ENCODE measurements at regions not wholly inside any gene's neighbourhood (a gene's known extent, or its start where the extent isn't known, plus 50 kb on each side); places are given as distances from the start of the nearest gene placed in this dataset.

GRCh38 chr9:17906841-17907778 lies 328.2 kb downstream of the SH3GL2 start:
- no peak overlapping the region for H3K4me3 ChIP-seq (ENCODE audit: low read depth, low read length)
- no peak for DNase-seq (ENCODE audit: low read depth)
- no peak for TF ChIP-seq CTCF (IDR thresholded peaks at IDR 0.05; ENCODE audit: insufficient read depth, low read length)

- no peak for TF ChIP-seq CTCF (IDR thresholded peaks at IDR 0.05; ENCODE audit: insufficient read depth, low read length)
- DNase-seq (ENCODE audit: low read depth), result peak; percentile 3
Measured at GRCh38 chr9:17907779-17908508, 329.1 kb downstream of the SH3GL2 start.

GRCh38 chr9:17926246-17926645 lies 347.4 kb downstream of the SH3GL2 start:
- TF ChIP-seq CTCF (IDR thresholded peaks at IDR 0.05; ENCODE audit: insufficient read depth, low read length), result no peak
- no peak for DNase-seq (ENCODE audit: low read depth)
- no peak overlapping the region for H3K4me3 ChIP-seq (ENCODE audit: low read depth, low read length)

More at GRCh38 chr9:17907779-17908508, 329.1 kb downstream of the SH3GL2 start:
- H3K4me3 ChIP-seq (ENCODE audit: low read depth, low read length), result no peak overlapping the region

GRCh38 chr9:17927616-17928015 lies 348.8 kb downstream of the SH3GL2 start:
- no peak for DNase-seq (ENCODE audit: low read depth)
- TF ChIP-seq CTCF (IDR thresholded peaks at IDR 0.05; ENCODE audit: insufficient read depth, low read length), result no peak
- H3K4me3 ChIP-seq (ENCODE audit: low read depth, low read length), result no peak overlapping the region

DNA sequence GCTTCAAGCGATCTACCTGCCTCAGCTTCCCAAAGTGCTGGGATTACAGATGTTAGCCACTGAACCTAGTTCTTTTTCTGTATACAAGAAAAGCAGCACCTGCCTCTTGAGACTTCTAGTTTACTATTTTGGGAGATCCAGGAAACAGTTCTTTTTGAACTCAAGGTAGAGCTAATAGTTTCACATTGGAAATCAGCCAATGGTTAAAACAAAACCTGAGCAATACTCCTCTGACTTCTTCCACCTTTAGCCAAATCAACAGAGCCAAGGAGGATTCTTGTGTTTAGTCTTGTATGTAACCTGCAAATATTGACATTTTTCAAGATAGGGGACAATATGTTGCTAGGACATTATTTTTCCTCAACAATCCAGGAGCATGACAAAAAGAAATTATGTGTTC lies 349.4 kb downstream of the SH3GL2 start:
- H3K4me3 ChIP-seq (ENCODE audit: low read depth, low read length), result no peak overlapping the region
- TF ChIP-seq CTCF (IDR thresholded peaks at IDR 0.05; ENCODE audit: insufficient read depth, low read length), result no peak
- no peak for DNase-seq (ENCODE audit: low read depth)

DNA sequence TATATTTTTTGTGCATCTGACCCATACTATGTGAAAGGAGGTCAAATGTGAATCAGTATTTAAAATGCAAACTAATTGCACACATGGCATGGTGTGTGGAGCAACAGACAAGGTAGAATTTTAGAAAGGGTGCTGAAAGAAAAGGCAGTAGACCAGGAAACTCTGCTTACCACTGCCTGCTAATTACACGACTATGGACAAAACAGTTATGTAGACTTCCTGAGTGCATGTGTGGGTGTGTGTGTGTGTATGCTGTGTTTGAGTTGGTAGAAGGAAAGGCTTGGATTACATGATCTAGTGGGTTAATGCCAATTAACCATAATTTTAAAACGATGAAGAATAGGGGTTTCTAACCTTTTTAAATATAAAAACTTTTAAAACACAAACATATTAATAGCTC lies 349.9 kb downstream of the SH3GL2 start:
- TF ChIP-seq CTCF (IDR thresholded peaks at IDR 0.05; ENCODE audit: insufficient read depth, low read length), result no peak
- DNase-seq (ENCODE audit: low read depth), result no peak
- H3K4me3 ChIP-seq (ENCODE audit: low read depth, low read length), result no peak overlapping the region

All from fibroblast of the aortic adventitia (primary cell).